Adrenal gland (tissue), 9 donors: ENCODE measurements at regions not wholly inside any gene's neighbourhood (a gene's known extent, or its start where the extent isn't known, plus 50 kb on each side); places are given as distances from the start of the nearest gene placed in this dataset.

Experiments
- DNase-seq, 7 donors: peaks; one replicate each; pipeline ENCODE4 v3.0.0-alpha.2; 2019 to 2020
- H3K27ac ChIP-seq, 5 donors: fragments of 200-600 bp; sonication (generic) in 4 of 5; 1 replicate in 3 of 5; 2 replicates in 2 of 5; pipeline versions ENCODE4 v1.5.1 to v1.8.0; 2016 to 2020; ENCODE audit warnings: mild to moderate bottlenecking in 1 of 5
- H3K27me3 ChIP-seq: fragments of 200-600 bp; 2 replicates; pipeline ENCODE4 v1.8.0; 2021
- H3K36me3 ChIP-seq, 2 donors: fragments of 200-600 bp; replicated peaks in 1 of 2; 1 replicate in 1 of 2; 2 replicates in 1 of 2; pipeline versions ENCODE4 v1.5.1 to v1.8.0; 2018 to 2022
- H3K4me1 ChIP-seq, 2 donors: fragments of 200-600 bp; replicated peaks in 1 of 2; 1 replicate in 1 of 2; 2 replicates in 1 of 2; pipeline versions ENCODE4 v1.5.1 to v1.8.0; 2018 to 2021
- H3K4me3 ChIP-seq, 4 donors: fragments of 200-600 bp; sonication (generic) in 3 of 4; one replicate each; pipeline ENCODE4 v1.5.1; 2016 to 2018
- H3K9me3 ChIP-seq, 3 donors: fragments of 200-600 bp; sonication (generic) in 1 of 3; replicated peaks in 1 of 3; 1 replicate in 2 of 3; 2 replicates in 1 of 3; pipeline versions ENCODE4 v1.5.1 to v1.8.0; 2016 to 2021
- POLR2A ChIP-seq, 2 donors: fragments of 450-650 bp; IDR thresholded peaks; one replicate each; pipeline ENCODE4 v1.6.1; 2017; ENCODE audit warnings: antibody characterized with exemption in 2 of 2, mild to moderate bottlenecking in 2 of 2, moderate library complexity in 1 of 2
- WGBS, 4 donors: extraction: QIAGEN DNeasy Blood & Tissue Kit in 2 of 4; methylation state at CpG; one replicate each; pipeline versions ENCODE4 v1.1.5 to v1.1.7; 2013 to 2017; 5-methylcytosine and 5-hydroxymethylcytosine counted together
- intact Hi-C, 2 donors: fragments of 100-400 bp; cut with DNase I; formaldehyde crosslinking; loops; one replicate each; pipeline versions ENCODE4 v1.14.1 to v1.15.0; 2022 to 2023
- TF ChIP-seq, protein P1 (sequence below), 6 experiments: fragments of 450-650 bp in 4 of 6; fragments of 200-600 bp in 2 of 6; sonication (generic) in 1 of 6; IDR thresholded peaks; 1 replicate in 5 of 6; 2 replicates in 1 of 6; pipeline versions ENCODE4 v1.5.1 to v1.8.0; 2016 to 2021; ENCODE audit warnings: antibody characterized with exemption in 6 of 6, mild to moderate bottlenecking in 2 of 6, moderate library complexity in 1 of 6
- donor health status: healthy with polysubstance abuse.
- donor health status: Bipolar disorder and iron deficiency.
- donor health status: DM: yes; HTN: yes; CAD: no.
- donor health status: DM: no; HTN: no; CAD: no.
- donor health status: DM: no; HTN: no; CAD: no.

DNA sequence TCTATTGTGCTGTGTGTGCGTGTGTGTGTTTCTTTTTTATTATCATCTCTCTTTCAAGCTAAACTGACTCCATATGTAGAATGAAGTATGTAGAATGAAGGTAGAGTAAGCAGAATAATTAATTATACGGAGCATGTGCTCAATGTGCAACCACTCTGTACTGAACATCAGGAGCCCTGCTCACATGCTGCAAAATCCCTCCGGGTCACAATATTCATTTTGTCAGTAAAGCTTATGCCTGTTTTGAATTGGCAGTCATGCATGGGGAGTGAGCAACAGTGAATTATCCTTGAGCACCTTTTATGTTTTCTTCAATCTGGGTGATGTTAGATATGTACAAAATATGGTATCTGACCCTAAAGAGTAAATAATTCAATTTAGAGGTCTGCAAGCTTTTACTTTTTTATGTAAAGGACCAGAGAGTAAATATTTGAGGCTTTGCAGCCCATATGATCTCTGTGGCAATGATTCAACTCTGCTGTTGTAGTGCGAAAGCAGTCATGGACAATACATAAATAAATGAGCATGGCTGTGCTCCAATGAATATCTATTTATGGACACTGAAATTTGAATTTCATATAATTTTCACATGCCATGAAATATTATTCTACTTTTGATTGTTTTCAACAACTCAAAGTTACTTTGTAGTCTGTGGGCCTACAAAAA, 199.9 kb downstream of the VGLL3 start:
- intact Hi-C loops, result no loop called here
- Histone ChIP-seq H3K4me3 (no peak overlapping the region), H3K4me1 (no peaks in the 10 kb centered on the region), H3K27ac (no peak overlapping the region), H3K27me3 (no peaks in the 10 kb centered on the region), H3K36me3 (no peaks in the 10 kb centered on the region), H3K9me3 (no peaks in the 10 kb centered on the region)
- no peak for DNase-seq
- 81 to 94% (median 84%) methylated on average over 4 of the region's 4 CpGs for WGBS, 4 donors
- TF ChIP-seq, protein P1, sequence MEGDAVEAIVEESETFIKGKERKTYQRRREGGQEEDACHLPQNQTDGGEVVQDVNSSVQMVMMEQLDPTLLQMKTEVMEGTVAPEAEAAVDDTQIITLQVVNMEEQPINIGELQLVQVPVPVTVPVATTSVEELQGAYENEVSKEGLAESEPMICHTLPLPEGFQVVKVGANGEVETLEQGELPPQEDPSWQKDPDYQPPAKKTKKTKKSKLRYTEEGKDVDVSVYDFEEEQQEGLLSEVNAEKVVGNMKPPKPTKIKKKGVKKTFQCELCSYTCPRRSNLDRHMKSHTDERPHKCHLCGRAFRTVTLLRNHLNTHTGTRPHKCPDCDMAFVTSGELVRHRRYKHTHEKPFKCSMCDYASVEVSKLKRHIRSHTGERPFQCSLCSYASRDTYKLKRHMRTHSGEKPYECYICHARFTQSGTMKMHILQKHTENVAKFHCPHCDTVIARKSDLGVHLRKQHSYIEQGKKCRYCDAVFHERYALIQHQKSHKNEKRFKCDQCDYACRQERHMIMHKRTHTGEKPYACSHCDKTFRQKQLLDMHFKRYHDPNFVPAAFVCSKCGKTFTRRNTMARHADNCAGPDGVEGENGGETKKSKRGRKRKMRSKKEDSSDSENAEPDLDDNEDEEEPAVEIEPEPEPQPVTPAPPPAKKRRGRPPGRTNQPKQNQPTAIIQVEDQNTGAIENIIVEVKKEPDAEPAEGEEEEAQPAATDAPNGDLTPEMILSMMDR (IDR thresholded peaks at IDR 0.05), result no peak
- no peak for TF ChIP-seq POLR2A (IDR thresholded peaks at IDR 0.05)

DNA sequence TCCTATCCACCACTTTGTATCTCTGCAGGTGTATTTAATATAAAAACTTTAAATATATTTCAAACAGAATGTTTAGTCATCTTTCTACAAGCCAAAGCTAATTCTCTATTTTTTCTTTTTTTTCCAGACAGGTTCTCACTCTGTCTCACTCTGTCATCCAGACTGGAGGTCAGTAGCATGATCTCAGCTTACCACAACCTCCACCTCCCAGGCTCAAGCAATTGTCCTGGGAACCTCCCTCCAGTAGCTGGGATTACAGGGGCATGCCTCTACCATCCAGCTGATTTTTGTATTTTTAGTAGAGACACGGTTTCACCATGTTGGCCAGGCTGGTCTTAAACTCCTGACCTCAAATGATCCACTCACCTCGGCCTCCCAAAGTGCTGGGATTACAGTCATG, 202.6 kb downstream of the VGLL3 start:
- Histone ChIP-seq H3K4me1 (no peaks in the 10 kb centered on the region), H3K4me3 (no peak overlapping the region), H3K9me3 (no peaks in the 10 kb centered on the region), H3K27ac (no peak overlapping the region), H3K36me3 (no peaks in the 10 kb centered on the region), H3K27me3 (no peaks in the 10 kb centered on the region)
- intact Hi-C loops, result no loop called here
- TF ChIP-seq, protein P1 (IDR thresholded peaks at IDR 0.05), result no peak
- no peak for TF ChIP-seq POLR2A (IDR thresholded peaks at IDR 0.05)
- DNase-seq, result no peak
- 70 to 83% (median 76%) methylated on average over 2 of the region's 2 CpGs for WGBS, 4 donors

DNA sequence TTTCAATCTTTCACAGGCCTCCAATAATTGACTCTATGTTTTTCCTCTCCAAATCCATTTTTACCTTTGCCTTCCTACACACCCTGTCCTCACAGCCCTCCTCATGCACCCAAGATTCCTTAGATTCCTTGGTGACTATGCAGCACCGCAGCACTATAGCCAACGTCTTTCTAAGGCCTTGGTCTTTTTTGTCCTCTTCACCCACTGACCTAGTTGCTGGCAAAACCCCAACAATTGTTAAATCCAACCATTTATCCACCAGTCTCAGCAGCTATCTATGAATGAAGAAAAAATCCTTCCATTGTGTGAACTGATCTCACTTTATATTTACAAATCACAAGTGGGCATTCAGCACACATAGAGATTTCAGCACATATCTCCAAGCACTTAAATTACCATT, 203.9 kb downstream of the VGLL3 start:
- Histone ChIP-seq H3K9me3 (no peaks in the 10 kb centered on the region), H3K27ac (no peak overlapping the region), H3K4me3 (no peak overlapping the region), H3K27me3 (no peaks in the 10 kb centered on the region), H3K36me3 (no peaks in the 10 kb centered on the region), H3K4me1 (no peaks in the 10 kb centered on the region)
- WGBS, 4 donors, result 34 to 66% (median 60%) methylated on average over 2 of the region's 2 CpGs
- TF ChIP-seq, protein P1 (IDR thresholded peaks at IDR 0.05), result no peak
- TF ChIP-seq POLR2A (IDR thresholded peaks at IDR 0.05), result no peak
- intact Hi-C loops, result no loop called here
- DNase-seq, result no peak

DNA sequence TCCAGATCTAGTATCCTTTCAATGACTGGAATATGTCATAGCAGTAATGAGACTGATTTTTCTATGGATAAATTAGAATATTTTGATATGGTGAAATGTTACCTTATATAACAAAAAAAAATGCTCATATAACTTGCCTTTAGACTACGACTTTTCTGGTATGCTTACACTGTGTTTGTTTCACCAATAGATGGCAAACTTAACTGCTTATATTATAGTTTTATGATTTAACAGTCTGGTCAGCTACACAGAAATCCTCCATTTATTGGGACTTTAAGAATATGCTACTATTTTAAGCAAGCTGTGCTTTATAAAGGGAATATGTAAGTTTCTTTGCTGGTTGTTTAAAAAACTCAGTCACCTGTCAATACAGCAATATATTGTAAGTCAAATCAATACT, 205.6 kb downstream of the VGLL3 start:
- TF ChIP-seq, protein P1 (IDR thresholded peaks at IDR 0.05), result peak in 1 of 6 experiments; percentile 5
- no peak for TF ChIP-seq POLR2A (IDR thresholded peaks at IDR 0.05)
- 31 to 50% (median 37%) methylated on average over 1 of the region's 1 CpG for WGBS, 4 donors
- intact Hi-C loops, result no loop called here
- Histone ChIP-seq H3K27me3 (no peaks in the 10 kb centered on the region), H3K36me3 (no peaks in the 10 kb centered on the region), H3K27ac (no peak overlapping the region), H3K9me3 (no peaks in the 10 kb centered on the region), H3K4me3 (no peak overlapping the region), H3K4me1 (no peaks in the 10 kb centered on the region)
- DNase-seq, result no peak
